ENCODE measurements at regions not wholly inside any gene's neighbourhood (a gene's known extent, or its start where the extent isn't known, plus 50 kb on each side); places are given as distances from the start of the nearest gene placed in this dataset.

DNA sequence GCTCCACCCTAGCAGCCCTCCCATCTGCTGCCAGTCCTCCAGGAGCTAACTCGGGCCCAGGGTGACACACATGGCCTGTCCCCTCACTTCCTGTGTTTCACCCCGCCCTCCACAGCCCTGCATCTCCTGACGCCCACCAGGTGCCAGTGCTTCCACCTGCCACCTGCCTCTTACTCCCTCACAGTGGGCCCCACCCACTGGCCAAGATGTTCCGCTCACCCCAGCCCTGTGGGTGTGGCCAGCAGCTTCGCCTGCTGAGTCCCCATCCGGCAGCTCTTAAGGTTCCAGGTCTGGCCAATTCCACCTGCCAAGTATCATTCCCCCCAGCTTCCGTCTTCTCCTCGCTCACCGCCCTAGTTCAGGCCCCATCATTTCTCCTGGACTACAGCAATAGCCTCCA is 184.1 kb downstream of the MBOAT1 start:
- no peak for DNase-seq

DNA sequence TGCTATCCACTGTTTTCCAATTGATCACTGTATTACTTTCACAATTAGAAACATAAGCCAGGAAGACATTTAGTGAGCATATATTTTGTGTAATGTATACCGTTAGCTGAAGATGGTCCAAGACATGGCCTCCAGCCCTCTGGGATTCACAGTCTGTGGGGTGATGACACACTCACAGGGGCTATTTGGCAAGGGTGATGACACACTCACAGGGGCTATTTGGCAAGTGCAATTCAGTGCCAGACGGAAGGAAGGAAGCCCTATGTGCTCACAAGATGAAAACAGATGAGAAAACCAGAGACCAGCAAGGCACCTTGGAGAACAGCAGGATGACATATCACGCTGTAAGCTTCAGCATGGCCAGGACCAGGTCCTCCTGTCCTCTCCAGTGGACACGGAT is 183.7 kb downstream of the MBOAT1 start:
- DNase-seq = no peak

DNA sequence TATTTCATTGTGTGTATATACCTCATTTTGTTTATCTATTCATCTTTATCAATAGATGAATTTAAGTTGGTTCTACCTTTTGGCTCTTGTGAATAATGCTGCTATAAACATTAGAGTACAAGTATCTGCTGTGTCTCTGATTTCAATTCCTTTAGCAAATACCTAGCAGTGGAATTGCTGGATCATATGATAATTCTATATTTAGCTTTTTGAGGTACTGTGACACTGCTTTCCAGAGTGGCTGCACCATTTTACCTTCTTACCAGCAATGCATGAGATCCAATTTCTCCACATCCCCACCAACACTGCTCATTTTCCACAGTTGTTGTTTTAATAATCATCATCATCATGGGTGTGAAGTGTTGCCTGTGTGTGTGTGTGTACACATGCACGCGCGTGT is 182.3 kb downstream of the MBOAT1 start:
- DNase-seq = no peak

DNA sequence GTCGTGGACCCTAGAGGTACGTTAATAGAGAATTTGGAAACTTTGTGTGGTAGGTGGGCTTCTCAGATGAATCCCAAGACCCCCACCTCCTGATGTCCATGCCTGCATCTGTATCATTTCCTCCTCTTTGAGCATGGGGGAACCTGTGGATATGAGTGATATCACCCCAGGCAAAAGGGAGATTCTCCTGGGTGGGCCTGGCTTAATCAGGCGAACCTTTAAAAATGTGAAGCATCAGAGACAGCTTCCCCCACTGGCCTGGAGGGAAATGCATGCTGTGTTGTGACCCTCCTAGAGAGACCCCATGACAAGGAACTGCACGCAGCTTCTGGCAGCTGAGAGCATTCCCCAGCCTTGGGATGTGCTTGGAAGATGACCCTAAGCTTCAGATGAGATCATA is 180.9 kb downstream of the MBOAT1 start:
- DNase-seq = no peak

DNA sequence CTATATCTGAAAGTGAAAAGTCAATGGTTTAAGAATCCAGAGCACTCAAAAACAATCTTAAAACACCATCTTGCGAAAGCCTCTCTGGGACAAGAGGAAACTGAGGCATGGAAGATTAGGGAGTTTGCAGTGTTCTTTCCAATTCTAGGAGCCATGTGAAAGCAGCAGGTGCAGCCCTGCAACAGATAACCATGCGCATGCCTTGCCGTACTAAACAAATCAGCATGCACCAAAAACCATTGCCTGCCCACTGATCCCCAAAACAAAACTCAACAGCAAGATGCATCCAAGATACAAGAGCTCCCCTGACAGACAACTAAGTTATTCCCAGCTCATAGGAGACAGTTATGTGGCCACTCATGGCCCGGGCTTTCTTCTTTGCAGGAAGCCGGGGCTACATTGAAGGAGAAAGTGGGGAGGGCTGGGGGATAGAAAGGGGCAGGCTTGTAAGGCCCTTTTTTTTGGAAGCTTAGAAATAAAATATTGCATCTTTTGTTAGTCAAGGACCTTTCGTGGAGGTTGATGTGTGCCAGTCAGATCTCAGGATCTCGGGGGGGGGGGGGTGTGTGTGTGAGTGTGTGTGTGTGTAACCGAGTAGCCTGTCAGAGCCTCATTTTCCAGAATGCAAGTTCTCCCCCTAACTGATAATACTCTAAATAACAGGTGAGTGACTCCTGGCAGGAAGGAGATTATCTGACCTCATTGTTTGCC is 178.4 kb downstream of the MBOAT1 start:
- DNase-seq = no peak

DNA sequence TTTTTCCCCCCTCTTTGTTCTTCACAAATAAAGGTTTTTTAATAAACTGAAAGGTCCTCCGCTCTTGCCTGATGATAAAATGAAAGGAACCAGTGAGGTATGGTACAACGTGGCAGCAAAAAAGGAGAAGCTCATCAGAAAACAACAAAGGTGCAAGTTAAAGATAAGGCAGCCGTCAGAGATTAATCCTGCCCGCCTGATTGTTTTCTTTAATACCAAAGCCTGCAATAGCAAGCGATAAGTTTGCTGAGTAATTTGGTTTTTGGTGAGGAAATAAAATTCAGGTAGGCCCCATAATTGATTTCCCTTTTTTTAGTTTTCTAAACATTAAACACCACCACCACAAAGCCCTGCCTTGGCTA is 177.9 kb downstream of the MBOAT1 start:
- DNase-seq = no peak

DNA sequence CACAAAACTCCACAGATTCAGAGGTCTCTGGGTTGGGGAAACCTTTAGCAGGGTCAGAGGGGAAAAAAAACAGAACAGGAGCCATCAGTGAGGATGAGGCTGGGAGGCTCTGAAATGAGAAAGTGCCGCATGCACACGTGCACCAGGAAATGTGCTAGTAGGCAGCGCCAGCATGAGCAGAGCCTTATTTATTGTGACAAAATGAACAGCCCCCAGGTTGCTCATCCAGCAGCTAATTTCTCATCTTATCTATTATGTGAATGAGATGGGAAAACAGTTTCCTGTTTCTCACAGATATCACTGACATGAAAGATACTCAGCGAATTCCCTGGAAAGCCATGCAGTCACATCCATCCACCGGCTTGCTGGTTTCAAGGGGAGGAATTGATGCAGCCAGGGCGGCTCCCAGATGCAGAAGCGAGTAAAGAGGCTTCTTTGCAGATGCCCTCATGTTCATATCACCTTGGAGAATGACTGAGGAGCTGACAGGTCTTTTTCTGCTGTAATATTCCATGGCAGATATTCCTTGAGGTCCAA is 176.1 kb downstream of the MBOAT1 start:
- no peak for DNase-seq

DNA sequence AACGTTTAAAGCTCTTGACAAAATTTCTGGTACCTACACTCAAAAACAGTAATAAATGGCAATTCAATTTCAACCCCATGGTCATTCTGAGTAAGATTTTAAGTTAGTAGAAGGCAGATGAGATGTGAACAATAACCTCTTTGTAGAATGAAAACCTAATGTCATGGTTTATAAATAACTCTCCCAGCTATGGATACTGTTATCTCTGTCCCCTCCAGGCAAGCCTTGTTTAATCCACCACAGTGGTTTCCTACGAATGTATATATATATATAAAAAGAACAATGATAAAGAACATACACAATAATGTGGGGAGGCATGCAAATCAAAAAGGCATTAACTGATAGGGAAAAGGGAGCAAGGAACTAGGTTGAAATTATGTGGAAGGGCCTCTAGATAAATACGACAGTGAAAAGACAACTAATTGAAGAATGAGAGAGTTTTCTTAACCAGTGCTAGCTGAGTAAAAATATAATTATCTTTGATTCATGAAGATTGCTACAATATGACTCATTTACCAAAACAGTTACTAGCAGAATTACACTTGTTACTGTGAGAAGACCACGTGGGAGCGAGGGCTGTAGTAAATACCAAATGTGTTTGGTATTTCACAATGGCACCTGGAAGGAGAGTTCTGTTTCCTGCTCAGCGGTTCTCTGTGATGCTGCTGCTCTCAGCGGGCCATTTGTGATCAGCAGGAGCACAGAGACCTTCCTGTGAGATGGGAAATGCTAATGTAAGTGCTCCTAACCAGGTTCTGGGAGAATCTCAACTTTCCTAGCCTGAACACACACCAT is 173.7 kb downstream of the MBOAT1 start:
- DNase-seq = no peak

DNA sequence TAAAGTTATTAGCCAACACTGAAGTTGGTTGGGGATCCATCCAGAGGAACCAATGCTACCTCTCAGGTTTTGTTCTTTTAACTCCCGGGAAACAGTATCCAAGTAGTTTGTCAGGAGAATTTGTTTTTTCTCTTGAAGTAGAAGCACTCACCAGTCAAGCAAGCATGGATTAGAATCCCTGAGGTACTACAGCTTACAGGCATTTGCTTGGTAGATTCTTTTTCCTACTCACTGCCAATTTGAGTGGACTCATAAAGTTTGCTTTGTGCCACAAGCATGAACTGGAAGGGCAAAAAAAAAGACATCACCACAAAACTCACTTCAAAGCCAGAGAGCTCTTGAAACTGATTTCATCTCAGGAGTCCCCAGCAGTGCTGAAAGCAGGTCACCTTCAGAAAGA is 167.4 kb downstream of the MBOAT1 start:
- DNase-seq = no peak

All from activated CD4-positive, alpha-beta T cell treated with anti-CD3 and anti-CD28 coated beads for 1 hour (primary cell).